Activated CD4-positive, alpha-beta T cell treated with anti-CD3 and anti-CD28 coated beads, Interleukin-2, amount 50 U/mL, for 1 hour (primary cell): ENCODE measurements at regions not wholly inside any gene's neighbourhood (a gene's known extent, or its start where the extent isn't known, plus 50 kb on each side); places are given as distances from the start of the nearest gene placed in this dataset.

Experiments
- DNase-seq: peaks from one replicate; pipeline ENCODE4 v3.0.0-alpha.2; 2020

GRCh38 chr14:85402569-85403162, 127.3 kb upstream of the FLRT2 start:
- DNase-seq: no peak

DNA sequence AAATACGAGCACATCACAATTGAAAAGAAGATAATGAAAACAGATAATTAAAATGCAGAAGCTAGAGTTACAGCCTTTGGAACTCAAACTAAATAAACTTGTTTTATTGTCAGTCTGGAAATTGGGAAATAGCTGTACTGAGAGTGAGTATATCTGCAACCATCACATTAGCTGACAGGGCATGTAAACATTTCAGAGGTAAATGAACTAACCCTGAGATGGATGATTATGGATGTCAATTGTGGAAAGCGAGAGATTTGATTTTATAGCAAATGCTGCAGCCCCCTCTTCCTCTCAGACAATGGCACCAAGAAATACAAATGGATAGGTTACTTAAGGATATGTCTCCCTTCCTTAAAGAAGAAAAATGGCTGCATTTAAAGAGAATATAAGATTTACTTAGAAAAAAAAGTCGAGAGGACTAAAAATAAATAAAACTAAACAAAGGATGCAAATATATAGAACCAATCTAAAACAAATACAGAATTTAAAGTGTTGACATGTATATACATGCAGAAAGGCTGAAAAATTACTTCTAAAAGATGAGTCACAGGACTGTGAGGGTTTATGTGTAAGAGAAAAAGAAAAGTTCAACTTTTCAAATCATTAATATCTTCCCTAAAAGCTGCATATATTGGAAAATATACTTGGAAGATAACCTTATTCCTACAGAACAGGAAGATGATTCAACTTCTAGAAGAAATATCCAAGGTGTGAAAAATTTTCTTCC, 120.3 kb upstream of the FLRT2 start:
- DNase-seq: no peak

GRCh38 chr14:85412756-85413155, 117.2 kb upstream of the FLRT2 start:
- DNase-seq: no peak

DNA sequence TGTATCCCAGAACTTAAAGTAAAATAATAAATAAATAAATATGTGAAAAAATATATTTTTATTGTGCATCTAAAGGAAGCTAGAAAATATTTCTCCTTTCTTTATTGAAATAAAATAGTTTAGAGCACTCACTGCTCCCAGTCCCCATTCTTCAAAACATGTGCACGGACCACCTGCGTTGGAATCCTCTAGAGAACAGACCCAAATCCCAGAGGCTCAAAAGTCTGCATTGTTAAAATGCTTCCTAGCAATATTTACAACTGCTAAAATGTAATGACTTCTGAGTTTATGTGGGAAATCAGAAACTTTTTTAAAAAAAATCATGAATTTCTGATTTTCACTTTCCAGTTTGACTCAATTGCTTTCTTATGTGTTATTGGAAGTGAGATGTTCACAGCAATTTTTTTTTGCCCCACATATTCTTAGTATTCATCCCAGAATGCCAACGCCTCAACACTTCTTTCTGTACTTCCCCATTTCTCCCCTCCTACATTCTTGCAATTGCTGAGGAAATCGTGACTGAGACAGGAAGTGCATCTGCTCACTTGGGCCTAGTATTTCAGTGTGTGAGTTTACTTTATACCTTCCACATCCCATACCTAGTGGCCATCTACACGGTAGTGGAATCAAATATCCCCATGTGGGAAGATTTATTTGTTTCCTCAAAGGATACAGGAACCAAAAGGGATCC, 116.0 kb upstream of the FLRT2 start:
- DNase-seq: no peak

- no peak for DNase-seq
These were observed 114.8 kb upstream of the FLRT2 start for GRCh38 chr14:85415015-85415712.

DNA sequence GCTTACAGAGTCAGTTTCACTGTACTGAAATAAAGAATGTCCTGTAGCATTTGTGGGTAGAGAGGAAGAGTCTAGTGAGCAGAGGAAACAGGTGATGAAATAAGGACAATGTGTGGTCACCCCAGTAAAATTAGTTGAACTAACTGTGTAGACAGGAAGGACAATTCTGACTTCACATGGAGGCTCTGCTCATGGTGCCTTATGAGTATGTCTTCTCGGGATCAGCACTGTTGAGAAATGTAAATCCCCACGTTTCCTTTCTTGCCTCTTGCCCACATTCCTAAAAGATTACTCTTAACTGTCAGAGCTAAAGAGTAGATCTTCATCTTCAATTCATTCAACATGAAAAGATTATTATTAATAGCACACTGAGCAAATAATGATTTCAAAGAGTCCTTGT, 113.2 kb upstream of the FLRT2 start:
- DNase-seq: no peak

- DNase-seq: no peak
These were observed 112.5 kb upstream of the FLRT2 start for GRCh38 chr14:85417396-85417795.

DNA sequence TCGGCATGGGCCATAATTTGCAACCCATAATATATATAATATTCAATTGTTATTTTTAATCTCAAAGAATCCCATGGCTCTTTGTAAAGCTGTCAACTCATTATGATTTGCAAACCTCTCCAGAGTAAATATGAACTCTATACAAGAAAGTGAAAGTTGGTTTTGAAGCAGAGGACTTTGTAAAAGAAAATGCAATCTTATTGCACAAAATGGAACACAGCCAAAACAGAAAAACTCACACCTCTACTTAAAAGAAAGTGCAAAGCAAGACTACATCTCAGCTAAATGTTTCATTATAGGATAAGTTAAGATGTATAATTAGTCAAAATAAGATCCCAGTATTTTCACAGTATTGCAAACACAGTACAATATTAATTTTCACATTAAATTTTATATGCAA, 111.2 kb upstream of the FLRT2 start:
- DNase-seq: no peak

DNA sequence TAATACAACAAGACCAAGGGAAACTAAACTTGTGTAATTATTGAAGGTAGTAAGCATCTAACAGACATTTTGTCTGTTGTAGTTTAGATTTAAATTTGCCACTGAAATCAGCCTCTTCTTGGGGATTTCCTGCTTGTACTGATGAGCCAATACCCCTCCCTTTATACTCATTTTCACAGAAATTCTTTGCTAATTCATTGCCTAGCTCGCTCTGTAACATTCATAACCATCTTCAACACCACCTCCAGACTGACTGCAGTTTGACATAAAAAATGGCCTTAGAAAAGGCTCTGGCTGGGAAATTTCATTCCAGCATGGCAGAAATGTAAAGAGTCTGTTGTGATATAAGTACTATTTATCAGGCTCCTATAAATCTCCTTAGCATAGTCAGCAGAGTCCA, 109.7 kb upstream of the FLRT2 start:
- no peak for DNase-seq

GRCh38 chr14:85420707-85421106, 109.2 kb upstream of the FLRT2 start:
- no peak for DNase-seq

DNA sequence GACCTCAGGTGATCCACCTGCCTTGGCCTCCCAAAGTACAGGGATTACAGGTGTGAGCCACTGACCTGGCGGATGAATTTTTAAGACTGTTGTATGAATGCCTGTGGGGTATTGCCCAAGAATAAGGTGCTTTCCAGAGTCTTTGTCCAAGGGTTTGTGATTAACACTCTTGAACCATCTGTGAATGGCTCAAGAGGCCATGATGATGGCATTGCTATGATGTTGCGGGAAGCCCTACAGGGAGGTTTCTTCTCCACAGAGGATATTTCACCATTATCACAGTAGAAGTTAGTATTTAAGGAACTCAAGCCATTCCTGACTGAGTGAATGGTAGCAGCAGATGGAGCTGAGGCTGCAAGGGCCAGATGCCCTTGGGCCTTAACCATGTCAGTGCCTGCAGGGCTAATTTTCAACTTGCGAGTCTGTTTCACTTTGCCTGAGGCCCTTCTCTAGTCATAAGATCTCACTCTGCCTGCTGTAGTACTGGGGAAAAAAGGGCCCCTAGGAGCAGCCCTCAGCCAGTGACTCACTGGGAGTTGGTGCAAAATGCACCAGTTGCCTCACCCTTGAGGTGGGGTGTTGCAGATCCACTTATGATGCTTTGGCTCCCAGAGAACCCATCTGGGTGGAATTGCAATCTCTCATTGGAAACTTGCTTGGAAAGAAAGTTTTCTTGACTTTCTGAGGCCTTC, 108.6 kb upstream of the FLRT2 start:
- no peak for DNase-seq

DNA sequence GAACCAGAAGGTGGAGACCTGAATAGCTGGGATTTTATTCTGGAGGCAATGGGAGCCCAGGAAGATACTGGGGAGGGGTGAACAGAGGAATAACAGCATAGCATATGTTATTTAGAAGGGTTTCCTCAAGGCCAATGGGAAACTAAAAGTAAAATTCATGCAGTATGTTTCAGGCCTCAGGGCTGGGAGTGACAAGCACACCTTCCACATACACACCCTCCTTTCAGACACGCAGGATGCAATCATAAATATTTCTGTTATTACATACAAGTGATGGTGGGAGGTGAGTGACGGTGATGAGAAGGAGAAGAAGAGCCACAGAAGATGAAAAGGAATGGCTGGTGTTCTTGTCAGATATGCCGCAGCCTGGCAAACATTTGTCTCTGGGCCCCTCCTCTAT, 106.1 kb upstream of the FLRT2 start:
- DNase-seq: no peak

- DNase-seq: no peak
These were observed 104.4 kb upstream of the FLRT2 start for GRCh38 chr14:85425507-85425906.

- no peak for DNase-seq
These were observed 103.6 kb upstream of the FLRT2 start for GRCh38 chr14:85426068-85426935.

- DNase-seq: no peak
These were observed 101.0 kb upstream of the FLRT2 start for GRCh38 chr14:85428926-85429325.

DNA sequence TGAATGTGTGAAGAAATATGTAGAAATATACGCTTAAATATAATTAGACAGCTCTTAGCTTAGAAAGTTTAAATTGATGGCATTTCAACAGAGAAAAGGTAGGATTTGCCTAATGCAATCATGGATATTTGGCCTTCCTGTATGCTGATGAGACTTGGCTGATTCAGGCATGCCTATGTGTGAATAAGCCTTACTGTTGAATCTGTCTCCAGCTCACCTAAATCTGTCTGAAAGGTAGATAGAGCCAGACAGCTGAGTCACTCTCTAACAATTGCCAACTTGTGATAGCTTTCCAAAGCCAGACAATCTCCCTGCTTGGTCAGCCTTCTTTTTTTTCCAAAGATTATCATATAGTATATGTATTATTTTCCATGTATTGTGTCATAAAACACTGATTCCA, 92.8 kb upstream of the FLRT2 start:
- no peak for DNase-seq

DNA sequence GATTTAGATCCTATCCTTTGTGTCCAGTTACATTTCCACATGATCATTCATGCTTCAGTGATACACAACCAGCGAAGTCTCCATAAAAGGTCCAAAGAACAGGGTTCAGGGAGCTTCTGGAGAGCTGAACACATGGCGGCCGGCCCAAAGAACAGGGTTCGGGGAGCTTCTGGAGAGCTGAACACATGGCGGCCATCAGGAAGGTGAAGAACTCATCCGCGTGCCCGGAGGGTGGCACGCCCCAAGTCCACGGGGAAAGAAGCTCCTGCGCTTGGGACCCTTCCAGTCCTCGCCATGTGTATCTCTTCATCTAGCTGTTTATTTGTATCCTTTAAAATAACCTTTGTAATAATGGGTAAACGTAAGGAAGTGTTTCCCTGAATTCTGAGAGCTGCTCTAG, 91.9 kb upstream of the FLRT2 start:
- no peak for DNase-seq

GRCh38 chr14:85438481-85438942, 91.4 kb upstream of the FLRT2 start:
- no peak for DNase-seq

GRCh38 chr14:85439696-85440328, 90.1 kb upstream of the FLRT2 start:
- DNase-seq: no peak

DNA sequence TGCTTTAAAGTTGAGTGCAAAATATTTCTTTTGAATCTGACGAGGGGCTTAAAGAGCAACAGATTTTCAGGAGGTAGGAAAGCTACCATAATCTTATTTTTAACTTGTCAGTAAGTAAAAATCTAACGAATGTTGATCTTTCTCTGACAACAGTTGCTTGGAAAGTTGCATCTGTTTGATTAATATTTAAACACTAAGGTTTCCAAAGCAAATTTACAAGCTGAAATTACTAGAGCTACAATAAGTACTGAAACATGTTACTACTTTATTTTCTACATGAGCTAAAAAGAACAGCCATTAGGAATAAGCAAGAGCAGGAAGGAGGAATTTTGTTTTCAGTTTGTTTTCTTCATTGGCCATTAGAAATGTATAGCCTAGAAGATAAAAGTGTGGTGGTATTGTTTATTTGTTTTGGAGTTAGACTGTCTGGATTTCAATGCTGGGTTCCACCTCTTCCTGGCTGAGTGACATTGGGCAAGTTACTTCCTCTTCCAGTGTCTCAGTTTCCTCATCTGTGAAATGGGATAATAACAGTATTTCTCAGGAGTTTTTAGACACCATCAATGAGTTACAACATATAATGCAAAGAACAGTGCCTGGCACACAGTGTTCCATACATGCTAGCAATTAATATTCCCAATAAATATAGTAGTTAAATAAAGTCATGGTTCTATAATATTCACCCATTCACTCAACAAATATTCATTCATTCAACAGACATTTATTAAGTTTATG, 87.9 kb upstream of the FLRT2 start:
- DNase-seq: no peak

- no peak for DNase-seq
These were observed 86.9 kb upstream of the FLRT2 start for GRCh38 chr14:85442996-85443395.
